ENCODE measurements at regions not wholly inside any gene's neighbourhood (a gene's known extent, or its start where the extent isn't known, plus 50 kb on each side); places are given as distances from the start of the nearest gene placed in this dataset.

DNA sequence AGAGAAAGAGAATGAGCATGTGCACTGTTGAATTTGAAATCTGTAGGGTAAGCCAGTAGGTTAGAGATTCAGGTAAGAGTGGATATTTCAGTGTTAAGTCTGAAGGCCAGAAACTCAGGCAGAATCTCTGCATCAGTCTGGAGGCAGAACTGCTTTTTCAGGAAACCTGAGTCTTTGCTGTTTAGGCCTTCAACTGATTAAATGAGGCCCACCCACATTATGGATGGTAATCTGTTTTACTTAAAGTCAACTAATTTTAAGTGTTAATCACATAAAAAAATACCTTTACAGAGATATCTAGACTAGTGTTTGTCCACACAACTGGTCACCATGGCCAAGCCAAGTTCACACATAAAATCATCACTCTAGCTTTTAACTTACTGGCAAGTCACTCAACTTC is 205.0 kb upstream of the DDHD1 start:
- DNase-seq (ENCODE audit: extremely low read depth in 1 of 4, low spot score in 3 of 4) (no peak), ATAC-seq (no peak), FAIRE-seq (no peak)
- Histone ChIP-seq H3K9ac (ENCODE audit: insufficient read depth in 1 of 2, low read depth in 2 of 2, low read length in 2 of 2) (no peak overlapping the region), H2AFZ (ENCODE audit: low read depth, low read length) (no peak overlapping the region), H3K9me3 (replicated peaks; ENCODE audit: control insufficient read depth, insufficient read depth, low read depth, low read length) (no peaks in the 10 kb centered on the region), H3K9me1 (ENCODE audit: control insufficient read depth, insufficient read depth, low read length) (no peaks in the 10 kb centered on the region), H3K27ac (ENCODE audit: extremely low read depth, low read depth, low read length) (no peak overlapping the region), H3K27me3 (ENCODE audit: control insufficient read depth in 2 of 2, insufficient read depth in 2 of 2, low read length in 2 of 2) (no peaks in the 10 kb centered on the region), H3K4me3 (no peak overlapping the region), H3K36me3 (ENCODE audit: control insufficient read depth, insufficient read depth, low read length) (no peaks in the 10 kb centered on the region), H3K4me1 (replicated peaks in 1 of 2; ENCODE audit: control insufficient read depth in 2 of 2, insufficient read depth in 2 of 2, low read length in 2 of 2) (no peaks in the 10 kb centered on the region), H4K20me1 (replicated peaks; ENCODE audit: control insufficient read depth, insufficient read depth, low read length) (no peaks in the 10 kb centered on the region), H3K4me2 (ENCODE audit: insufficient read depth, low read length) (no peak overlapping the region), H3K79me2 (ENCODE audit: control insufficient read depth, insufficient read depth, low read length) (no peaks in the 10 kb centered on the region)
- ChIA-PET POLR2A (no interaction called here), CTCF (ENCODE audit: low intra/inter-chr PET ratio) (no interaction called here)
- intact Hi-C loops (cut with micrococcal nuclease), result no loop called here
- no TSS peak for BruUV-seq (replicated peaks)
- in situ Hi-C loops (cut with MboI), result no loop called here
- TF ChIP-seq ZNF134 (CRISPR knock-in tag; conservative IDR thresholded peaks at IDR 0.05) (peak; percentile 92), RCOR1 (IDR thresholded peaks at IDR 0.05; ENCODE audit: borderline replicate concordance in 1 of 2, low read depth in 2 of 2, low read length in 2 of 2) (no peak)
- TF ChIP-seq, protein P1, sequence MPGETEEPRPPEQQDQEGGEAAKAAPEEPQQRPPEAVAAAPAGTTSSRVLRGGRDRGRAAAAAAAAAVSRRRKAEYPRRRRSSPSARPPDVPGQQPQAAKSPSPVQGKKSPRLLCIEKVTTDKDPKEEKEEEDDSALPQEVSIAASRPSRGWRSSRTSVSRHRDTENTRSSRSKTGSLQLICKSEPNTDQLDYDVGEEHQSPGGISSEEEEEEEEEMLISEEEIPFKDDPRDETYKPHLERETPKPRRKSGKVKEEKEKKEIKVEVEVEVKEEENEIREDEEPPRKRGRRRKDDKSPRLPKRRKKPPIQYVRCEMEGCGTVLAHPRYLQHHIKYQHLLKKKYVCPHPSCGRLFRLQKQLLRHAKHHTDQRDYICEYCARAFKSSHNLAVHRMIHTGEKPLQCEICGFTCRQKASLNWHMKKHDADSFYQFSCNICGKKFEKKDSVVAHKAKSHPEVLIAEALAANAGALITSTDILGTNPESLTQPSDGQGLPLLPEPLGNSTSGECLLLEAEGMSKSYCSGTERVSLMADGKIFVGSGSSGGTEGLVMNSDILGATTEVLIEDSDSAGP (CRISPR knock-in tag; IDR thresholded peaks at IDR 0.05), result no peak

DNA sequence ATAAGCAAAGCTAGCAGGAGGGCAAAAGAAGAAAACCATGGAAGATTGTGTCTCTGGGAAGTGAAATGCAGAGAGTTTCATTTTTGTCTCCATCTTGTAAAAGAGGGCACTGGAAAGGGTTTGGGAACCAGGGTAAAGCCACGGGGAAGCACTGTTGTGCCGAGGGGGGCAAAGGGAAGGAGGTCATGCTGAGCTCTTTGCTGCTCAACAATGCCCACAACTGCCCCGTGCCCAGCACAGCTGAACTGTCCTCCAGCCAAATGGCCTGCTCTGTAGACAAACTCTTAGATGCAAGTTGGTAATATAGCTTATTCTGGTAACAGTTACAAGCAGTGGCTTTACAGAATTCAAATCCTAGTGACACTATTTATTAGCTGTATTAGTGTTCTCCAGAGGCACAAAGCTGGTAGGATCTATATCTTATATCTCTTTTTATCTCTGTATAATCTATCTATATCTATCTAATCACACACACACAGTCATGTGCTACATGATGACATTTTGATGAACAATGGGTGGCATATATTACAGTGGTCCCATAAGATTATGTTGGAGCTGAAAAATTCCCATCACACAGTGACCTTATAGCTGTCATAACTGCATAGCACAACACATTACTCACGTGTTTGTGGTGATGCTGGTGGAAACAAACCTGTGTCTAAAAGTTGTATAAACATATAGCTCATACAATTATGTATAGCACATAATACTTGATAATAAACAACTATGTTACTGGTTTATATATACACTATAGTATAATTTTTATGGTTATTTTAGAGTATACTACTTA is 203.4 kb upstream of the DDHD1 start:
- in situ Hi-C loops (cut with MboI), result no loop called here
- DNase-seq (ENCODE audit: extremely low read depth in 1 of 4, low spot score in 3 of 4) (no peak), ATAC-seq (no peak), FAIRE-seq (no peak)
- 0% methylated on average over 2 of the region's 4 CpGs for WGBS (ENCODE audit: insufficient coverage, low coverage, missing lambda C conversion rate)
- H3K4me2 ChIP-seq (ENCODE audit: insufficient read depth, low read length), result no peak overlapping the region
- no peaks in the 10 kb centered on the region for H3K9me1 ChIP-seq (ENCODE audit: control insufficient read depth, insufficient read depth, low read length)
- no peaks in the 10 kb centered on the region for H3K4me1 ChIP-seq (replicated peaks in 1 of 2; ENCODE audit: control insufficient read depth in 2 of 2, insufficient read depth in 2 of 2, low read length in 2 of 2)
- H3K27me3 ChIP-seq (ENCODE audit: control insufficient read depth in 2 of 2, insufficient read depth in 2 of 2, low read length in 2 of 2), result no peaks in the 10 kb centered on the region
- CTCF ChIA-PET (ENCODE audit: low intra/inter-chr PET ratio), result no interaction called here
- H3K79me2 ChIP-seq (ENCODE audit: control insufficient read depth, insufficient read depth, low read length), result no peaks in the 10 kb centered on the region
- no peaks in the 10 kb centered on the region for H3K36me3 ChIP-seq (ENCODE audit: control insufficient read depth, insufficient read depth, low read length)
- TF ChIP-seq, protein P2, sequence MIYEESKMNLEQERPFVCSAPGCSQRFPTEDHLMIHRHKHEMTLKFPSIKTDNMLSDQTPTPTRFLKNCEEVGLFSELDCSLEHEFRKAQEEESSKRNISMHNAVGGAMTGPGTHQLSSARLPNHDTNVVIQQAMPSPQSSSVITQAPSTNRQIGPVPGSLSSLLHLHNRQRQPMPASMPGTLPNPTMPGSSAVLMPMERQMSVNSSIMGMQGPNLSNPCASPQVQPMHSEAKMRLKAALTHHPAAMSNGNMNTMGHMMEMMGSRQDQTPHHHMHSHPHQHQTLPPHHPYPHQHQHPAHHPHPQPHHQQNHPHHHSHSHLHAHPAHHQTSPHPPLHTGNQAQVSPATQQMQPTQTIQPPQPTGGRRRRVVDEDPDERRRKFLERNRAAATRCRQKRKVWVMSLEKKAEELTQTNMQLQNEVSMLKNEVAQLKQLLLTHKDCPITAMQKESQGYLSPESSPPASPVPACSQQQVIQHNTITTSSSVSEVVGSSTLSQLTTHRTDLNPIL (CRISPR knock-in tag; IDR thresholded peaks at IDR 0.05), result no peak
- no peak for TF ChIP-seq ZNF354B (CRISPR knock-in tag; IDR thresholded peaks at IDR 0.05)
- TF ChIP-seq ZNF77 (CRISPR knock-in tag; IDR thresholded peaks at IDR 0.05), result no peak
- TF ChIP-seq ZNF324 (CRISPR knock-in tag; IDR thresholded peaks at IDR 0.05), result no peak
- no peak for TF ChIP-seq HIVEP1 (CRISPR knock-in tag; IDR thresholded peaks at IDR 0.05)
- no peak for TF ChIP-seq ZNF143 (CRISPR knock-in tag; IDR thresholded peaks at IDR 0.05)
- TF ChIP-seq, protein P3, sequence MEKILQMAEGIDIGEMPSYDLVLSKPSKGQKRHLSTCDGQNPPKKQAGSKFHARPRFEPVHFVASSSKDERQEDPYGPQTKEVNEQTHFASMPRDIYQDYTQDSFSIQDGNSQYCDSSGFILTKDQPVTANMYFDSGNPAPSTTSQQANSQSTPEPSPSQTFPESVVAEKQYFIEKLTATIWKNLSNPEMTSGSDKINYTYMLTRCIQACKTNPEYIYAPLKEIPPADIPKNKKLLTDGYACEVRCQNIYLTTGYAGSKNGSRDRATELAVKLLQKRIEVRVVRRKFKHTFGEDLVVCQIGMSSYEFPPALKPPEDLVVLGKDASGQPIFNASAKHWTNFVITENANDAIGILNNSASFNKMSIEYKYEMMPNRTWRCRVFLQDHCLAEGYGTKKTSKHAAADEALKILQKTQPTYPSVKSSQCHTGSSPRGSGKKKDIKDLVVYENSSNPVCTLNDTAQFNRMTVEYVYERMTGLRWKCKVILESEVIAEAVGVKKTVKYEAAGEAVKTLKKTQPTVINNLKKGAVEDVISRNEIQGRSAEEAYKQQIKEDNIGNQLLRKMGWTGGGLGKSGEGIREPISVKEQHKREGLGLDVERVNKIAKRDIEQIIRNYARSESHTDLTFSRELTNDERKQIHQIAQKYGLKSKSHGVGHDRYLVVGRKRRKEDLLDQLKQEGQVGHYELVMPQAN (IDR thresholded peaks at IDR 0.05; ENCODE audit: borderline replicate concordance), result no peak
- TF ChIP-seq RUNX1 (IDR thresholded peaks at IDR 0.05; ENCODE audit: low read depth), result no peak
- no peak for TF ChIP-seq PRMT5 (CRISPR knock-in tag; IDR thresholded peaks at IDR 0.05)
- TF ChIP-seq ZNF146 (CRISPR knock-in tag; IDR thresholded peaks at IDR 0.05; ENCODE audit: unreplicated experiment), result no peak
- POLR2A ChIA-PET, result no interaction called here
- no peaks in the 10 kb centered on the region for H4K20me1 ChIP-seq (replicated peaks; ENCODE audit: control insufficient read depth, insufficient read depth, low read length)
- no peak overlapping the region for H2AFZ ChIP-seq (ENCODE audit: low read depth, low read length)
- H3K9me3 ChIP-seq (replicated peaks; ENCODE audit: control insufficient read depth, insufficient read depth, low read depth, low read length), result no peaks in the 10 kb centered on the region
- H3K27ac ChIP-seq (ENCODE audit: extremely low read depth, low read depth, low read length), result no peak overlapping the region
- intact Hi-C loops (cut with micrococcal nuclease), result no loop called here
- H3K9ac ChIP-seq (ENCODE audit: insufficient read depth in 1 of 2, low read depth in 2 of 2, low read length in 2 of 2), result no peak overlapping the region
- H3K4me3 ChIP-seq, result no peak overlapping the region
- BruUV-seq (replicated peaks), result no TSS peak
